Bronchial epithelial cell (primary cell): ENCODE measurements at regions not wholly inside any gene's neighbourhood (a gene's known extent, or its start where the extent isn't known, plus 50 kb on each side); places are given as distances from the start of the nearest gene placed in this dataset.

Source experiments
- DNase-seq: peaks from one replicate; pipeline ENCODE4 v3.0.0-alpha.2; 2010; ENCODE audit warnings: low read depth
- FAIRE-seq: peaks from 2 replicates; lab custom pipeline; 2011; peaks lifted over from hg19 to GRCh38; lab: Jason Lieb, UNC
- H3K27me3 ChIP-seq: 2 replicates; pipeline ENCODE4 v1.5.1; 2011; ENCODE audit warnings: low read length; ENCODE audit not compliant: control insufficient read depth, insufficient read depth
- H3K36me3 ChIP-seq: 2 replicates; pipeline ENCODE4 v1.5.1; 2011; ENCODE audit warnings: low read length; ENCODE audit not compliant: control insufficient read depth, insufficient read depth
- H3K4me3 ChIP-seq: 2 replicates; pipeline ENCODE4 v1.5.1; 2011; ENCODE audit warnings: mild to moderate bottlenecking, low read depth, low read length, control low read depth
- TF ChIP-seq, protein P1 (sequence below): IDR thresholded peaks from 2 replicates; pipeline ENCODE4 v1.5.1; 2011; ENCODE audit warnings: mild to moderate bottlenecking, moderate library complexity, low read length, control low read depth, inconsistent platforms; ENCODE audit not compliant: insufficient read depth, severe bottlenecking

DNA sequence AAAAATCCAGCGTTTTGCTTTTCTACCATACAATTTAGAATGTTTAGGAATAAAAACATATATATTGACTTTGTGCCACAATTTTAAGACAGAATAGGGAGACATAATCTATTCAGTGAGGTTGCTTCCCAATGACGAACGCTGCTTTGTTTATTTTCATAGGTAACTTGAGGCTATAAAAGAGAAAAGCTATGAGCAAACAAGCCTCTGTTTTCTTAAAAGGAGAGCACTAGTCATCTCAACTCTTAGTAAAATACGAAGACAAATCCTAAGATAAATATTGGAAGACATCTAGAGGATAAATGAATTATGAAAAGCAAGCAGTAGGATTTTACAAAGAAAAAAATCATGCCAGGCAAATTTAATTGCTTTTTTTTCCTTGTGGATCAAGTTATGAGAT, 363.6 kb downstream of the ANXA1 start:
- no peaks in the 10 kb centered on the region for H3K27me3 ChIP-seq
- TF ChIP-seq, protein P1, sequence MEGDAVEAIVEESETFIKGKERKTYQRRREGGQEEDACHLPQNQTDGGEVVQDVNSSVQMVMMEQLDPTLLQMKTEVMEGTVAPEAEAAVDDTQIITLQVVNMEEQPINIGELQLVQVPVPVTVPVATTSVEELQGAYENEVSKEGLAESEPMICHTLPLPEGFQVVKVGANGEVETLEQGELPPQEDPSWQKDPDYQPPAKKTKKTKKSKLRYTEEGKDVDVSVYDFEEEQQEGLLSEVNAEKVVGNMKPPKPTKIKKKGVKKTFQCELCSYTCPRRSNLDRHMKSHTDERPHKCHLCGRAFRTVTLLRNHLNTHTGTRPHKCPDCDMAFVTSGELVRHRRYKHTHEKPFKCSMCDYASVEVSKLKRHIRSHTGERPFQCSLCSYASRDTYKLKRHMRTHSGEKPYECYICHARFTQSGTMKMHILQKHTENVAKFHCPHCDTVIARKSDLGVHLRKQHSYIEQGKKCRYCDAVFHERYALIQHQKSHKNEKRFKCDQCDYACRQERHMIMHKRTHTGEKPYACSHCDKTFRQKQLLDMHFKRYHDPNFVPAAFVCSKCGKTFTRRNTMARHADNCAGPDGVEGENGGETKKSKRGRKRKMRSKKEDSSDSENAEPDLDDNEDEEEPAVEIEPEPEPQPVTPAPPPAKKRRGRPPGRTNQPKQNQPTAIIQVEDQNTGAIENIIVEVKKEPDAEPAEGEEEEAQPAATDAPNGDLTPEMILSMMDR: no peak
- no peak overlapping the region for H3K4me3 ChIP-seq
- FAIRE-seq: no peak
- DNase-seq: peak; percentile 33
- H3K36me3 ChIP-seq: no peaks in the 10 kb centered on the region

DNA sequence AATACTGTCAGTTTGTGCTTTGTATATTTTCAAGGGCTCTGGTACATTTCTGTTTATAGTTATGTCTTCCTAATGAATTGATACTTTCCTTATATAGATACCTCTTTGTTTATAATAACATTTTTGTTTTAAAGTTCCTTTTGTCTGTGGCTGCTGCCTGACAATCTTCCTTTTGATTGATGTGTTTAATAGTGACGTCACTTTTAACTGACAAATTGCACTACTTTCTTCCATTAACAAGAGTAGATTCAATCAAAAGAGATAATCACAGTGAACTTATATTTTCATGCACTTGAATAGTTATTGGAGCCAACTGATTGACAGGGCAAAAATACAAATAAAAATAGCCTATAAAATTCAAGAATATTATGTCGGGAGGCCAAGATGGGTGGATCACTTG, 371.7 kb downstream of the ANXA1 start:
- no peaks in the 10 kb centered on the region for H3K27me3 ChIP-seq
- FAIRE-seq: no peak
- H3K36me3 ChIP-seq: no peaks in the 10 kb centered on the region
- TF ChIP-seq, protein P1: no peak
- no peak overlapping the region for H3K4me3 ChIP-seq
- DNase-seq: no peak

DNA sequence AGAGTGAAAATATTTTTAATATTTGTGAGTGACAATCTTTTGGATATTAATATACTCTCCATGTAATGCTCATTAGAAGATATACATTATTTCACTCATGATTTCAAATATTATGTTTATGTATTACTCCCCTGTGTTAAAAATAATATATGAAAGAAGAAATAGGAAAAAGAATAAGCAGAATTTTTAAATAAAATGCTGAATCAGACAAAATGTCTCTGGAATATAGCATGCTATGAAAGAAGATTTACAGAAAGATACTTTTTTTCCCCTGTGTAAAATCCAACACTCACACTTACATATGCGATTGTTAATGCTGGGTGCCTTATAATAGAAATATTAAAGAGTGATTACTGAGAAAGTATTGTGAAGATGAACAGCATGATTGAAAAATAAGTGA, 373.7 kb downstream of the ANXA1 start:
- H3K36me3 ChIP-seq: no peaks in the 10 kb centered on the region
- DNase-seq: no peak
- TF ChIP-seq, protein P1: no peak
- no peak for FAIRE-seq
- H3K27me3 ChIP-seq: no peaks in the 10 kb centered on the region
- H3K4me3 ChIP-seq: no peak overlapping the region

DNA sequence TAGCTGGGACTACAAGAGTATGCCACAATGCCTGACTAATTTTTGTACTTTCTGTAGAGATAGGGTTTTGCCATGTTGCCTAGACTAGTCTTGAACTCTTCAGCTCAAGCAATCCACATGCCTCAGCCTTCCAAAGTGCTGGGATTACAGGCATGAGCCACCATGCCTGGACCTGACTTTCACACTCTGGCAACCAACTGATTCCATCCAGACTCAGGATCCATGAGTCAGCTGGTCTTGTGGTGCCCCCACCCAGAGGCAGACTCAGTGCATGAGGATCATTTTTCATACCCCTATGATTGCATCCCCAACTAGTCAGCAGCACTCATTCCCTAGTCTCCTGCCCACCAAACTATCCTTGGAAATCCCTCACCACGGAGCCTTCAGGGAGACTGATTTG, 375.9 kb downstream of the ANXA1 start:
- H3K27me3 ChIP-seq: no peaks in the 10 kb centered on the region
- peak; percentile 67 for DNase-seq
- no peaks in the 10 kb centered on the region for H3K36me3 ChIP-seq
- TF ChIP-seq, protein P1: no peak
- H3K4me3 ChIP-seq: no peak overlapping the region
- FAIRE-seq: no peak

DNA sequence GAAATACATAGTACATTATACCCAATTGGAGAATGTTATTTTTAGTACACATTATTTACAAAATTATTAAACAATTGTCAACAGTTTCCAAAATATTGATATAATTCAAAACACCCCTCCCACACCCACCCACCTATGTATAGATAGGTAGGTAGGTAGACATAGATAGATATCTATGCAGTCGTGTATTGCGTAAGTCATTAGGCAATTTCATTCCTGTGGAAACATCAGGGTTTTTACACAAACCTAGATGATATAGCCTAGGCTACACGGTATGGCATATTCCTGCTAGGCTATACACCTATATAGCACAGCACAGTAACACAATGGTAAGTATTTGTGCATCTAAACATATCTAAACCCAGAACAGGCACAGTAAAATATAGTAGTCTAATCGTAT, 377.3 kb downstream of the ANXA1 start:
- DNase-seq (no peak), FAIRE-seq (no peak)
- Histone ChIP-seq H3K36me3 (no peaks in the 10 kb centered on the region), H3K4me3 (no peak overlapping the region), H3K27me3 (no peaks in the 10 kb centered on the region)
- TF ChIP-seq, protein P1: no peak

DNA sequence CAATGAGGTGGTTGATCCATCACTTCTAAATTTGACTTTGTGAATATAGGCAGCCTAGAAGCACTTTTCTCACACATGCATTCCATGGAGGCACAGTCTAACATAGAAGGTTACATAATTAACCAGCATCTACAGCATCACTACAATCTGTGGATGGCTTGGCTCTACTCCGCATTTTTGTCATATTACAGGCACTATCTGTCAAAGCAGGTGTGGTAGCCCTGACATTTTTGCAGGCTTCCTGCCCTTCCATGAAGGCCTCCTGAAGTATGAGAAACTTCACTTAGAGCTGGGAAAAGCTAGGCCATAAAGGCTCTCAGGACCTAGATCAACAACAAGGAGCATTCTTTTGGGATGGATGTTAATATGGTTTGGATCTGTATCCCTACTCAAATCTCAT, 378.0 kb downstream of the ANXA1 start:
- TF ChIP-seq, protein P1: no peak
- FAIRE-seq (no peak), DNase-seq (no peak)
- Histone ChIP-seq H3K36me3 (no peaks in the 10 kb centered on the region), H3K27me3 (no peaks in the 10 kb centered on the region), H3K4me3 (no peak overlapping the region)
